H9 (cell line): ENCODE measurements at regions not wholly inside any gene's neighbourhood (a gene's known extent, or its start where the extent isn't known, plus 50 kb on each side); places are given as distances from the start of the nearest gene placed in this dataset.

Source experiments
- DNase-seq: peaks from one replicate; pipeline ENCODE4 v3.0.0-alpha.2; 2017
- H2AFZ ChIP-seq: one replicate; pipeline ENCODE4 v1.6.1; 2013; ENCODE audit warnings: mild to moderate bottlenecking, low read length, control low read depth, moderate library complexity
- H2AK5ac ChIP-seq: 2 replicates; pipeline ENCODE4 v1.6.1; 2013; ENCODE audit warnings: low read length, control low read depth, mixed read lengths; ENCODE audit not compliant: insufficient read length
- H2BK120ac ChIP-seq: one replicate; pipeline ENCODE4 v1.6.1; 2013; ENCODE audit warnings: low read depth, mild to moderate bottlenecking, low read length, control low read depth, inconsistent platforms; ENCODE audit not compliant: poor library complexity, severe bottlenecking
- H2BK12ac ChIP-seq: 2 replicates; pipeline ENCODE4 v1.6.1; 2013; ENCODE audit warnings: low read length, control low read depth, mixed read lengths, low read depth; ENCODE audit not compliant: insufficient read length
- H2BK15ac ChIP-seq: 2 replicates; pipeline ENCODE4 v1.6.1; 2013; ENCODE audit warnings: low read depth, low read length, control low read depth
- H2BK20ac ChIP-seq: one replicate; pipeline ENCODE4 v1.6.1; 2013; ENCODE audit warnings: low read depth, mild to moderate bottlenecking, low read length, control low read depth, inconsistent platforms; ENCODE audit not compliant: poor library complexity, severe bottlenecking
- H2BK5ac ChIP-seq: 2 replicates; pipeline ENCODE4 v1.6.1; 2013; ENCODE audit warnings: low read length, control low read depth, mixed read lengths; ENCODE audit not compliant: insufficient read length
- H3K14ac ChIP-seq: 2 replicates; pipeline ENCODE4 v1.6.1; 2013; ENCODE audit warnings: low read length, control low read depth; ENCODE audit not compliant: insufficient read depth
- H3K18ac ChIP-seq: 2 replicates; pipeline ENCODE4 v1.6.1; 2013; ENCODE audit warnings: low read depth, mild to moderate bottlenecking, mixed read lengths, low read length, control low read depth; ENCODE audit not compliant: insufficient read length
- H3K23ac ChIP-seq: 2 replicates; pipeline ENCODE4 v1.6.1; 2013; ENCODE audit warnings: low read length, control low read depth, mixed read lengths, low read depth; ENCODE audit not compliant: insufficient read length
- H3K23me2 ChIP-seq: 2 replicates; pipeline ENCODE4 v1.6.1; 2013; ENCODE audit warnings: low read depth, mild to moderate bottlenecking, mixed read lengths, low read length, control low read depth; ENCODE audit not compliant: insufficient read length, poor library complexity, severe bottlenecking
- H3K27ac ChIP-seq: 2 replicates; pipeline ENCODE4 v1.5.1; 2013; ENCODE audit warnings: low read length, control low read depth, mixed read lengths, low read depth; ENCODE audit not compliant: insufficient read length
- H3K27me3 ChIP-seq: 2 replicates; pipeline ENCODE4 v1.6.1; 2013; ENCODE audit warnings: low read length, control low read depth, inconsistent platforms; ENCODE audit not compliant: insufficient read depth
- H3K4ac ChIP-seq: 2 replicates; pipeline ENCODE4 v1.6.1; 2013; ENCODE audit warnings: low read depth, mild to moderate bottlenecking, control low read depth, inconsistent platforms, low read length, moderate library complexity
- H3K4me1 ChIP-seq: 2 replicates; pipeline ENCODE4 v1.6.1; 2013; ENCODE audit warnings: low read length, control low read depth, inconsistent platforms; ENCODE audit not compliant: insufficient read depth
- H3K4me2 ChIP-seq: 2 replicates; pipeline ENCODE4 v1.6.1; 2013; ENCODE audit warnings: low read length, control low read depth, mixed read lengths; ENCODE audit not compliant: insufficient read length, insufficient read depth
- H3K56ac ChIP-seq: 2 replicates; pipeline ENCODE4 v1.6.1; 2013; ENCODE audit warnings: low read depth, mild to moderate bottlenecking, mixed read lengths, low read length, control low read depth; ENCODE audit not compliant: insufficient read length
- H3K79me1 ChIP-seq: 2 replicates; pipeline ENCODE4 v1.6.1; 2013; ENCODE audit warnings: low read depth, mild to moderate bottlenecking, moderate library complexity, low read length, control low read depth, inconsistent platforms; ENCODE audit not compliant: insufficient read depth, poor library complexity, severe bottlenecking
- H3K79me2 ChIP-seq: 2 replicates; pipeline ENCODE4 v1.6.1; 2013; ENCODE audit warnings: low read length, control low read depth, inconsistent platforms; ENCODE audit not compliant: insufficient read depth
- H3K9ac ChIP-seq: 2 replicates; pipeline ENCODE4 v1.6.1; 2013; ENCODE audit warnings: low read length, control low read depth, mixed read lengths; ENCODE audit not compliant: insufficient read length; ENCODE audit errors: extremely low read depth
- H3K9me3 ChIP-seq: one replicate; pipeline ENCODE4 v1.6.1; 2013; ENCODE audit warnings: low read depth, low read length, inconsistent platforms; ENCODE audit not compliant: control insufficient read depth
- H3T11ph ChIP-seq: one replicate; pipeline ENCODE4 v1.6.1; 2013; ENCODE audit warnings: mild to moderate bottlenecking, low read length, control low read depth, inconsistent platforms
- H4K20me1 ChIP-seq: one replicate; pipeline ENCODE4 v1.6.1; 2013; ENCODE audit not compliant: control insufficient read depth, insufficient read length, insufficient read depth
- H4K5ac ChIP-seq: 2 replicates; pipeline ENCODE4 v1.6.1; 2013; ENCODE audit warnings: low read depth, mild to moderate bottlenecking, mixed read lengths, low read length, control low read depth; ENCODE audit not compliant: insufficient read length
- H4K8ac ChIP-seq: replicated peaks from 2 replicates; pipeline ENCODE4 v1.6.1; 2013; ENCODE audit warnings: low read length, control low read depth, mixed read lengths, low read depth; ENCODE audit not compliant: insufficient read length
- H4K91ac ChIP-seq: 2 replicates; pipeline ENCODE4 v1.6.1; 2013; ENCODE audit warnings: low read depth, mild to moderate bottlenecking, moderate library complexity, mixed read lengths, low read length, control low read depth; ENCODE audit not compliant: insufficient read length
- H3K27ac Mint-ChIP-seq, 3 experiments: 2 replicates in 2 of 3; 3 replicates in 1 of 3; pipeline ENCODE4 v1.8.0; 2020 to 2021; ENCODE audit warnings: mixed read lengths in 3 of 3, mild to moderate bottlenecking in 1 of 3, moderate library complexity in 1 of 3
- H3K27me3 Mint-ChIP-seq: 2 replicates; pipeline ENCODE4 v1.8.0; 2021; ENCODE audit warnings: low read depth, mild to moderate bottlenecking, moderate library complexity, mixed read lengths
- H3K36me3 Mint-ChIP-seq, 3 experiments: 2 replicates in 2 of 3; 3 replicates in 1 of 3; pipeline ENCODE4 v1.8.0; 2020 to 2021; ENCODE audit warnings: low read depth in 3 of 3, mixed read lengths in 3 of 3; ENCODE audit not compliant: insufficient read depth in 1 of 3
- H3K4me1 Mint-ChIP-seq, 2 experiments: 2 replicates each; pipeline ENCODE4 v1.8.0; 2020; ENCODE audit warnings: mixed read lengths in 2 of 2
- H3K4me3 Mint-ChIP-seq, 2 experiments: 2 replicates in 1 of 2; 3 replicates in 1 of 2; pipeline ENCODE4 v1.8.0; 2020 to 2021; ENCODE audit warnings: mild to moderate bottlenecking in 2 of 2, mixed read lengths in 2 of 2, moderate library complexity in 1 of 2
- H3K9me3 Mint-ChIP-seq, 2 experiments: 2 replicates in 1 of 2; 3 replicates in 1 of 2; pipeline ENCODE4 v1.8.0; 2020; ENCODE audit warnings: mild to moderate bottlenecking in 2 of 2, mixed read lengths in 2 of 2, moderate library complexity in 1 of 2
- CTCF ChIP-seq: fragments of 200-600 bp; sonication (generic); conservative IDR thresholded peaks from 3 replicates; pipeline ENCODE4 v1.8.0; 2021; ENCODE audit warnings: antibody characterized with exemption, mild to moderate bottlenecking
- WGBS: extraction: QIAGEN DNeasy Blood & Tissue Kit; methylation state at CpG from one replicate; pipeline ENCODE4 v1.1.7; 2013; ENCODE audit warnings: missing lambda C conversion rate, low lambda C conversion rate, mixed read lengths; ENCODE audit not compliant: insufficient read length; ENCODE audit errors: extremely low coverage; 5-methylcytosine and 5-hydroxymethylcytosine counted together

DNA sequence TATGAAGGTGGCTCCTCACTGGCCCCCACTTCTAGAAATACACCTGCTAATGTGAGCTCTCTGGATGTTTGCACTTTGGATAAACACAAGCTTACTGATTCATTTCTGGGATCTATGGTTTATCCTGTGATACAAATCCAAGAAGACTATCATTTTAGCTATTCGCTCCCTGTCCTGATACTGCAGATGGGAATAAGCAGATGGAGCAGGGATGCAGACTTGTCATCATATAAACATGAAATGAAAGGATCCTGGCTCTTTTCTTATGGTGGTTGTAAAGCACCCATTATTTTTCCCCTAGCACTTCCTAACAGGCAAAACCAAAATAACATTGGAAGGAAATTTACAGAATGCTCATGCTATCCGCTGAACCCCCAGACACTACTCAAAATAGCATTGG is 162.9 kb upstream of the NOCT start:
- Mint-ChIP-seq H3K4me3 (no peak overlapping the region), H3K27me3 (no peaks in the 10 kb centered on the region; the same call in 1 of the 2 replicates), H3K4me1 (peaks cover 25 to 27% of the 10 kb centered on the region in 2 experiments), H3K36me3 (peaks cover 4 to 19% (median 8%) of the 10 kb centered on the region in 3 experiments; a peak in 6 of 7 replicates), H3K9me3 (peaks cover 16 to 18% of the 10 kb centered on the region in 2 experiments), H3K27ac (no peak overlapping the region)
- Histone ChIP-seq H2BK20ac (no peak overlapping the region), H3K79me2 (no peaks in the 10 kb centered on the region), H2AFZ (no peak overlapping the region), H3K79me1 (no peaks in the 10 kb centered on the region), H4K91ac (no peak overlapping the region), H3K4me1 (0 out of 2 replicates have a peak, but pooled peaks cover 3% of the 10 kb centered on the region), H4K8ac (no peak overlapping the region), H3K27ac (no peak overlapping the region), H3K4ac (no peak overlapping the region), H3K27me3 (no peaks in the 10 kb centered on the region), H2BK120ac (no peak overlapping the region), H3K23ac (no peak overlapping the region), H4K20me1 (no peaks in the 10 kb centered on the region), H3K9ac (no peak overlapping the region), H3K14ac (no peak overlapping the region), H2AK5ac (no peak overlapping the region), H3K56ac (no peak overlapping the region), H2BK15ac (no peak overlapping the region; the same call in 1 of the 2 replicates), H3K9me3 (no peaks in the 10 kb centered on the region), H3K18ac (no peak overlapping the region), H3K23me2 (peaks cover 4% of the 10 kb centered on the region), H3T11ph (no peak overlapping the region), H2BK5ac (no peak overlapping the region), H2BK12ac (no peak overlapping the region), H4K5ac (no peak overlapping the region), H3K4me2 (no peak overlapping the region)
- no peak for DNase-seq
- WGBS, result no CpG with 5 or more reads among the region's 2 CpGs
- TF ChIP-seq CTCF, result no peak
